ENCODE measurements at regions not wholly inside any gene's neighbourhood (a gene's known extent, or its start where the extent isn't known, plus 50 kb on each side); places are given as distances from the start of the nearest gene placed in this dataset.

- TF ChIP-seq CTCF (IDR thresholded peaks at IDR 0.05; ENCODE audit: low read length) (no peak), EZH2phosphoT487 (IDR thresholded peaks at IDR 0.05; ENCODE audit: low read length) (no peak)
Measured at GRCh38 chr4:14837860-14838259, 164.4 kb upstream of the CPEB2 start.

All from MM.1S (cell line).